PC-3 (cell line): ENCODE measurements at regions not wholly inside any gene's neighbourhood (a gene's known extent, or its start where the extent isn't known, plus 50 kb on each side); places are given as distances from the start of the nearest gene placed in this dataset.

Experiments used
- ATAC-seq: fragments of 200-7000 bp; cut with Tn5 transposase; 2 replicates; pipeline ENCODE4 v1.9.1; 2020; ENCODE audit warnings: mild to moderate bottlenecking, moderate library complexity
- BruUV-seq: library from RNA; stranded (reverse); fragments of 400-500 nt; replicated peaks from 2 replicates; lab custom pipeline; 2021; lab: Mats Ljungman, UMichigan
- CTCF ChIA-PET: fragments of 300-600 bp; sonication (Branson Sonifier 250); formaldehyde crosslinking; loops from one replicate; lab custom pipeline; 2022; ENCODE audit warnings: antibody characterized with exemption; lab: Charles Lee
- POLR2A ChIA-PET: fragments of 300-600 bp; sonication (Branson Sonifier 250); formaldehyde crosslinking; loops from one replicate; lab custom pipeline; 2022; ENCODE audit warnings: antibody characterized with exemption; ENCODE audit not compliant: unreplicated experiment; lab: Charles Lee
- DNase-seq: peaks from one replicate; pipeline ENCODE4 v3.0.0-alpha.2; 2015
- H2AFZ ChIP-seq: fragments of 300-600 bp; sonication (generic); 2 replicates; pipeline ENCODE4 v1.6.0; 2016; ENCODE audit warnings: antibody characterized with exemption, low read length
- H3F3A ChIP-seq: fragments of 300-600 bp; sonication (generic); one replicate; pipeline ENCODE4 v1.6.0; 2017; ENCODE audit warnings: antibody characterized with exemption, low read length, control low read depth, mild to moderate bottlenecking; ENCODE audit not compliant: unreplicated experiment
- H3K27ac ChIP-seq: fragments of 300-600 bp; sonication (generic); 2 replicates; pipeline ENCODE4 v1.5.1; 2016; ENCODE audit warnings: mild to moderate bottlenecking, low read length
- H3K27me3 ChIP-seq: fragments of 300-600 bp; sonication (generic); 2 replicates; pipeline ENCODE4 v1.6.1; 2016; ENCODE audit warnings: low read length, mixed read lengths
- H3K36me3 ChIP-seq: fragments of 300-600 bp; sonication (generic); 2 replicates; pipeline ENCODE4 v1.6.1; 2016; ENCODE audit warnings: low read depth, mixed run types, low read length, mixed read lengths
- H3K4me1 ChIP-seq: fragments of 300-600 bp; sonication (generic); 2 replicates; pipeline ENCODE4 v1.5.1; 2016; ENCODE audit warnings: low read length; ENCODE audit not compliant: insufficient read depth
- H3K4me2 ChIP-seq: fragments of 300-600 bp; sonication (generic); 2 replicates; pipeline ENCODE4 v1.6.0; 2016; ENCODE audit warnings: low read length
- H3K4me3 ChIP-seq: fragments of 300-600 bp; sonication (generic); 2 replicates; pipeline ENCODE4 v1.5.1; 2016; ENCODE audit warnings: mild to moderate bottlenecking, low read length, mixed read lengths
- H3K79me2 ChIP-seq: fragments of 300-600 bp; sonication (generic); 2 replicates; pipeline ENCODE4 v1.6.1; 2017; ENCODE audit warnings: low read length, mixed read lengths
- H3K9ac ChIP-seq: fragments of 300-600 bp; sonication (generic); 2 replicates; pipeline ENCODE4 v1.6.0; 2016; ENCODE audit warnings: mild to moderate bottlenecking, low read length
- H3K9me2 ChIP-seq: fragments of 300-600 bp; sonication (generic); replicated peaks from 2 replicates; pipeline ENCODE4 v1.6.1; 2016; ENCODE audit warnings: mixed run types, low read length, mixed read lengths
- H3K9me3 ChIP-seq: fragments of 300-600 bp; sonication (generic); 2 replicates; pipeline ENCODE4 v1.6.1; 2016; ENCODE audit warnings: low read length, mixed read lengths
- H4K20me1 ChIP-seq: fragments of 300-600 bp; sonication (generic); 2 replicates; pipeline ENCODE4 v1.6.1; 2016; ENCODE audit warnings: low read length, mixed read lengths
- EZH2 ChIP-seq: fragments of 300-600 bp; sonication (generic); IDR thresholded peaks from one replicate; pipeline ENCODE4 v1.6.1; 2017; ENCODE audit warnings: antibody characterized with exemption, mild to moderate bottlenecking, low read length; ENCODE audit not compliant: unreplicated experiment
- EZH2phosphoT487 ChIP-seq: fragments of 300-600 bp; sonication (generic); IDR thresholded peaks from 2 replicates; pipeline ENCODE4 v1.6.1; 2018; ENCODE audit warnings: mild to moderate bottlenecking, antibody characterized with exemption, low read length, borderline replicate concordance
- intact Hi-C: fragments of 100-400 bp; cut with micrococcal nuclease; formaldehyde crosslinking; loops from 2 replicates; pipeline ENCODE4 v1.9.0; 2023
- TF ChIP-seq, protein P1 (sequence below): fragments of 300-600 bp; sonication (generic); conservative IDR thresholded peaks from 2 replicates; pipeline ENCODE4 v1.5.1; 2017; ENCODE audit warnings: antibody characterized with exemption, low read depth, mild to moderate bottlenecking, low read length

DNA sequence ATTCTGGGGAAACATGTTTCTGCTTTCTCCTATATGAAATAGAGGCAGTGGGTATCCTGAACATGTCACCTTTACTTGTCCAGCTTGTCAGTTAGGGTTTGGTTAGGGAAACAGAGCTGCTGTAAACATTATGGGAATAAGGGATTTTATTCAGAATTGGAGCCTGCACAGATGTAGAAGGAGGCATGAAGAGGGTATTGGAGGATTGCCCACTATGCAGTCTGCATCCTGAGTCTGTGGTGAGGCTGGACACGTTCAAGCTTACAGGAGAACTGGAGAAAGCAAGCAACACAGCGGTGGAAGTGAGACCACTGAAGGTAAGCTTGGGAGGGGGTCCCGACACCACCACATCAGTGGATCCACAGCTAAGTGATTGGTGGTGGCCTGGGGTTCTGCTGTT is 443.0 kb upstream of the TNP1 start:
- no TSS peak for BruUV-seq
- no peaks in the 10 kb centered on the region for H3K9me3 ChIP-seq

DNA sequence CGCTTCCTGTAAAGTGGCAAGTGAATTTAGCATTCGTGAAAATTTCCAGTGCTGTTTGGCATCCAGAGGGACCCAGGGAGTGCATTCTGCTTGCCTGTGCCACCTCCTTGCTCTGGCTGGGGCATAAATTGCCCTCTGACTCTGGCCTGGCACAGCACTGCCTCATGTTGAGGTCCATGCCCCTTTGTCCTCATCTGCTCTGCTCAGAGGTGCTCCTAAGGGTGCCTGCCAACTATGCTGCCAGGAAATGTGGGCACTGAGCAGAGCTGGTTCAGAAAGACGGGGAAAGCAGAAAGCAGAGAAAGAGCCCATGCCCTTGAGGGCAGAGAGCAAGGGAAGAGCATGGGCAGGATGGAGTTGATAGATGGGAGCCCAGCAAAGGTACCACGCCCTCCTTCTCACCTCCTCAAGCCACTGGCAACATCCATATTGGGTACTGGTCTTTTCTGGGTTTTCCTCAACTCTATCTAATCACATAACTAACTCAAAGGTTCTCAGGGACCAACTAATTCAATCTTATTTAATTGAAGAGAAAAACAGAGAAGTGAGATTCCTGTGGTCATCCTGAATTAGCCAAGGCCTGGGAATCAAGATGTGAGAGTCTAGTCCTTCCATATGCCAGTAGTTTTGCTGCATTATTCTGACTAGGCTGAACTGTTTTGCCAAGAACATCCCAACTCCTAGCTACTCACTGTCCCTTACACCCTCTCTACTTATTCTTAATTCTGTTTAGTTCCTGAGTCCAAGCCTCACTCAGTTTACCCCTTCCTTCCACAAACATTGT is 441.5 kb upstream of the TNP1 start:
- H3K27me3 ChIP-seq: no peaks in the 10 kb centered on the region

More for the DNA sequence above, 443.0 kb upstream of the TNP1 start:
- Histone ChIP-seq H3K4me3 (no peak overlapping the region), H3K9ac (no peak overlapping the region), H2AFZ (no peak overlapping the region), H3K4me2 (no peak overlapping the region), H3K27me3 (no peaks in the 10 kb centered on the region), H3K79me2 (no peaks in the 10 kb centered on the region), H4K20me1 (no peaks in the 10 kb centered on the region), H3F3A (no peaks in the 10 kb centered on the region), H3K9me2 (no peaks in the 10 kb centered on the region), H3K27ac (no peak overlapping the region), H3K36me3 (no peaks in the 10 kb centered on the region), H3K4me1 (no peaks in the 10 kb centered on the region)
- ATAC-seq: no peak
- ChIA-PET POLR2A (no interaction called here), CTCF (no interaction called here)
- TF ChIP-seq EZH2 (no peak), EZH2phosphoT487 (no peak)
- TF ChIP-seq, protein P1, sequence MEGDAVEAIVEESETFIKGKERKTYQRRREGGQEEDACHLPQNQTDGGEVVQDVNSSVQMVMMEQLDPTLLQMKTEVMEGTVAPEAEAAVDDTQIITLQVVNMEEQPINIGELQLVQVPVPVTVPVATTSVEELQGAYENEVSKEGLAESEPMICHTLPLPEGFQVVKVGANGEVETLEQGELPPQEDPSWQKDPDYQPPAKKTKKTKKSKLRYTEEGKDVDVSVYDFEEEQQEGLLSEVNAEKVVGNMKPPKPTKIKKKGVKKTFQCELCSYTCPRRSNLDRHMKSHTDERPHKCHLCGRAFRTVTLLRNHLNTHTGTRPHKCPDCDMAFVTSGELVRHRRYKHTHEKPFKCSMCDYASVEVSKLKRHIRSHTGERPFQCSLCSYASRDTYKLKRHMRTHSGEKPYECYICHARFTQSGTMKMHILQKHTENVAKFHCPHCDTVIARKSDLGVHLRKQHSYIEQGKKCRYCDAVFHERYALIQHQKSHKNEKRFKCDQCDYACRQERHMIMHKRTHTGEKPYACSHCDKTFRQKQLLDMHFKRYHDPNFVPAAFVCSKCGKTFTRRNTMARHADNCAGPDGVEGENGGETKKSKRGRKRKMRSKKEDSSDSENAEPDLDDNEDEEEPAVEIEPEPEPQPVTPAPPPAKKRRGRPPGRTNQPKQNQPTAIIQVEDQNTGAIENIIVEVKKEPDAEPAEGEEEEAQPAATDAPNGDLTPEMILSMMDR: no peak
- no peak for DNase-seq
- intact Hi-C loops: no loop called here

More for the DNA sequence above, 441.5 kb upstream of the TNP1 start:
- ATAC-seq (no peak), DNase-seq (no peak)
- CTCF ChIA-PET: no interaction called here
- intact Hi-C loops: no loop called here
- TF ChIP-seq, protein P1: no peak
- TF ChIP-seq EZH2phosphoT487: no peak
- no peak for TF ChIP-seq EZH2
- Histone ChIP-seq H3K4me3 (no peak overlapping the region), H3F3A (no peaks in the 10 kb centered on the region), H3K79me2 (no peaks in the 10 kb centered on the region), H3K9ac (no peak overlapping the region), H3K4me1 (no peaks in the 10 kb centered on the region), H3K9me2 (no peaks in the 10 kb centered on the region), H3K27ac (no peak overlapping the region), H3K36me3 (peaks cover 9% of the 10 kb centered on the region; the same call in 1 of the 2 replicates), H3K4me2 (no peak overlapping the region), H2AFZ (no peak overlapping the region), H3K9me3 (peaks cover 6% of the 10 kb centered on the region; the same call in 1 of the 2 replicates), H4K20me1 (no peaks in the 10 kb centered on the region)
- no TSS peak for BruUV-seq
- POLR2A ChIA-PET: no interaction called here
